Small intestine (tissue), 7 donors: ENCODE measurements at regions not wholly inside any gene's neighbourhood (a gene's known extent, or its start where the extent isn't known, plus 50 kb on each side); places are given as distances from the start of the nearest gene placed in this dataset.
"Not testable (repeated sequence)": the region's sequence is repeated elsewhere in the genome, so short reads cannot be mapped to it uniquely, and the experiment has no call there.

Source experiments
- DNase-seq, 2 donors: peaks; one replicate each; pipeline versions ENCODE4 v3.0.0 to v3.0.0-alpha.2; 2013
- FAIRE-seq: peaks from 2 replicates; lab custom pipeline; 2012; peaks lifted over from hg19 to GRCh38; lab: Jason Lieb, UNC
- H3K27ac ChIP-seq, 3 donors: one replicate each; pipeline ENCODE4 v1.5.1; 2013; ENCODE audit warnings: low read length in 2 of 3, mild to moderate bottlenecking in 2 of 3, control low read depth in 1 of 3, inconsistent platforms in 1 of 3, low read depth in 1 of 3, moderate library complexity in 1 of 3
- H3K27me3 ChIP-seq, 3 donors: one replicate each; pipeline ENCODE4 v1.6.1; 2013; ENCODE audit warnings: low read length in 3 of 3, inconsistent platforms in 1 of 3; ENCODE audit not compliant: control insufficient read depth in 3 of 3, insufficient read depth in 3 of 3
- H3K36me3 ChIP-seq, 3 donors: one replicate each; pipeline ENCODE4 v1.6.1; 2013; ENCODE audit warnings: low read length in 3 of 3, inconsistent platforms in 1 of 3, low read depth in 1 of 3, mild to moderate bottlenecking in 1 of 3, moderate library complexity in 1 of 3; ENCODE audit not compliant: control insufficient read depth in 3 of 3, insufficient read depth in 2 of 3
- H3K4me1 ChIP-seq, 3 donors: one replicate each; pipeline ENCODE4 v1.6.1; 2013; ENCODE audit warnings: low read length in 2 of 3, inconsistent platforms in 1 of 3, low read depth in 1 of 3, mild to moderate bottlenecking in 1 of 3, moderate library complexity in 1 of 3; ENCODE audit not compliant: control insufficient read depth in 3 of 3, insufficient read depth in 2 of 3
- H3K4me3 ChIP-seq, 3 donors: one replicate each; pipeline ENCODE4 v1.5.1; 2013; ENCODE audit warnings: low read length in 3 of 3, control low read depth in 1 of 3, inconsistent platforms in 1 of 3, low read depth in 1 of 3, mild to moderate bottlenecking in 1 of 3, moderate library complexity in 1 of 3
- H3K9me3 ChIP-seq, 2 donors: one replicate each; pipeline ENCODE4 v1.6.1; 2013; ENCODE audit warnings: low read depth in 1 of 2, low read length in 1 of 2; ENCODE audit not compliant: control insufficient read depth in 2 of 2, insufficient read depth in 1 of 2
- WGBS, 3 donors: extraction: QIAGEN DNeasy Blood & Tissue Kit; methylation state at CpG; one replicate each; pipeline ENCODE4 v1.1.7; 2013; 5-methylcytosine and 5-hydroxymethylcytosine counted together
- donor health status: healthy with polysubstance abuse.
- donor health status: control.
- donor health status: control.
- donor health status: Bipolar disorder and iron deficiency.
- donor health status: healthy.

DNA sequence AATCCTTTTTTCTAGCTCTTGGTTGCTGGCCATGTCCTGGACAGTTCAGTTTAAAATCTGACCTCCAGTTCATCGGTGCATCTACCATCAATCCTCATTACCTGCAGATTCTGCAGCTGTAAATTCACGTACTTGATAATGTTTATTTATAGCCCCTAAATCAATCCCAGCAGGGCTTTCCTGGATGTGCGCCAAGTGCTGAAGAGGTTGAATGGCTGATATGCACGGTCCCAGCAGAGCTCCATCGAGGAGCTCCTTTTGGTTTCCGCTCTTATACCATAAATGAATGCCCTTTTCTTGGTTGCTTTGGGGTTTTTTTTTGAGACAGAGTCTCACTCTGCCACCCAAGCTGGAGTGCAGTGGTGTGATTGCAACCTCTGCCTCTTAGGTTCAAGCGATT is 91.2 kb upstream of the CCZ1B start:
- WGBS, 3 donors, result 48 to 67% (median 64%) methylated on average over 7 of the region's 7 CpGs
- DNase-seq (no peak), FAIRE-seq (no peak)
- H3K27ac ChIP-seq, result no peak overlapping the region
- H3K4me3 ChIP-seq, result no peak overlapping the region
- H3K9me3 ChIP-seq, result peaks cover 0 to 4% of the 10 kb centered on the region in 2 donors
- H3K27me3 ChIP-seq, result no peaks in the 10 kb centered on the region
- no peaks in the 10 kb centered on the region for H3K4me1 ChIP-seq
- H3K36me3 ChIP-seq, result no peaks in the 10 kb centered on the region

DNA sequence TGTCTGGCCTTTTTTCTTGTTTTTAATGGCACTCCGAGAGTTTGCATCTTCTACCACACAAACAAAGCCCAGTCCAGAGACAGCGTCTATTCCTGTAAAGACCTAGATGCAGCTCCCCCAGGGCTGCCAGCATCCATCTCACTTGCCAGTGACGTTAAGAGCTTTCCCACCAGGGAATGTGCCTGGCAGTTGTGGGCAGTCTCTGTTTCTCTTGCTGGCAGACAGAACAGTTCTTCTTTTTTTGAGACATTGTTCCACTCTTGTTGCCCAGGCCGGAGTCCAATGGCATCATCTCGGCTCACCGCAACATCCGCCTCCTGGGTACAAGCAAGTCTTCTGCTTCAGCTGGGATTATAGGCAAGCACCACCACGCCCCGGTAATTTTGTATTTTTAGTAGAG is 93.1 kb upstream of the CCZ1B start:
- H3K4me3 ChIP-seq, H3K27ac ChIP-seq, DNase-seq, H3K4me1 ChIP-seq, H3K27me3 ChIP-seq, FAIRE-seq, H3K36me3 ChIP-seq, H3K9me3 ChIP-seq: not testable (repeated sequence)
- WGBS, 3 donors, result 85 to 95% (median 92%) methylated on average over 7 to 8 of the region's 9 CpGs

DNA sequence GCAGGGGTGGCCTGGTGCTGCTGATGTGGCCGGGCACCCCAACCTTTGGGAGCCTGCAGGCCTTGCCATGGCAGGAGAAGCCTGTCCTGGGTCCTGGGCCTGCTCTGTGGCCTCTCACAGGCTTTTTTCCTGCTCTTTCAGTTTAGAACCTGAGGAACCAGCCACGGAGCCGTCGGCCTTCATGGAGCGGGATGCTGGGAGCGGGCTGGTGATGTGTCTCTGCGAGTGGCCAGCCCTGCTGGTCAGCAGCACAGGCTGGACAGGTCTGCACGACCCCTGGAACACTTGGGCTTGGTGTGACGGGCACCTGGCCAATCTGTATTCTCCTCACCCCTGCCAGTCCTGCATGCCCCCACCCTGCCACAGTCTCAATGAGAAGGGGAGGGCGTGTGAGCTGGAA is 98.4 kb upstream of the CCZ1B start:
- H3K4me1 ChIP-seq, H3K36me3 ChIP-seq, H3K9me3 ChIP-seq, H3K27me3 ChIP-seq, H3K27ac ChIP-seq, DNase-seq, FAIRE-seq, H3K4me3 ChIP-seq: not testable (repeated sequence)
- WGBS, 3 donors, result 91 to 94% (median 94%) methylated on average over 9 to 10 of the region's 10 CpGs

DNA sequence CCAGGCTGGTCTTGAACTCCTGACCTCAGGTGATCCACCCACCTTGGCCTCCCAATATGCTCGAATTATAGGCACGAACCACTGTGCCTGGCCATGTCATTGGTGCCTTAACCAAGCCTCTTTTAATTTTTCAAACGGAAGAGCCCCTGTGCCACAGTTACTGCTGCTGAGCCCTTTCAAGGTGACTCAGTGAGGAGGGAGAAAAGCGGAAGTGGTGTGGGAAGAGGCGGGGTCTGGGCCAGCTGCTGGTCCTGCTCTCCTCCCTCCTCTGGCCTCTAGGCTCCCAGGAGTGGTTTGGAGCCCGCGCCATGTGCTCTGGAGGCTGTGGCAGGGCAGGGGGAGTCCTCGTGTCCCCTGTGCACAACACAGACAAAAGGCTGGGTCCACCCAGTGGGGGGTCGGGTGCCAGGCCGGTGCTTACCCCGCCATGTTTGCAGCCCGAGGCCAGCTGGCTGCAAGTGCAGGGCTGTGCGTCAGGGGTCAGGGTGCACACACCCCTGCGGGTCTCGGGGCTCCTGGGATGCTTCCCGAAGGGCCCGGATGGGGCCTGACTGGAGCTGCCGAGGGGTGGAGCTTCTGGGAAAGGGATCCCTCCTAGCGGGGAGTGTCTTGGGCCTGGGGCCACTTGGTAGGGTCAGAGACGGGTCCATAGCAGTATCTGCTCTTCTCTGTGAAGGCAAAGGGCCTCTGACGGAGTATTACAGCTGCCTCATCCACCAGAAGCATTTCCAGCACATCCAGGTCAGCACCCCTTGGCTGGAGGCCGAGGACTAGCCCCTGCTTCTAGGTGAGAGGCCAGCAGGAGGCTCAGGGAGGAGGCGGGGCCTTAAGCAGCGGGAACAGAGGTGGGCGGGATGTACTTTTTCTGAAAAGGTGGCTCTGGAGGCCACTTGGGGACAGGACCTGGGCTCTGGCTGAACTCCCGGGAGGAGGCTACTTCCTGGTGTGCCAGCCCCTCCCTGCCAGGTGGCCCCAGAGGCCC is 100.4 kb upstream of the CCZ1B start:
- H3K4me1 ChIP-seq, H3K4me3 ChIP-seq, H3K9me3 ChIP-seq, FAIRE-seq, H3K36me3 ChIP-seq, H3K27me3 ChIP-seq: not testable (repeated sequence)
- WGBS, 3 donors, result 54 to 78% (median 62%) methylated on average over 21 to 26 of the region's 26 CpGs
- peak overlapping the region in 2 of 3 donors; percentile 2 to 62 for H3K27ac ChIP-seq
- peak in 1 of 2 donors; percentile 22 for DNase-seq

DNA sequence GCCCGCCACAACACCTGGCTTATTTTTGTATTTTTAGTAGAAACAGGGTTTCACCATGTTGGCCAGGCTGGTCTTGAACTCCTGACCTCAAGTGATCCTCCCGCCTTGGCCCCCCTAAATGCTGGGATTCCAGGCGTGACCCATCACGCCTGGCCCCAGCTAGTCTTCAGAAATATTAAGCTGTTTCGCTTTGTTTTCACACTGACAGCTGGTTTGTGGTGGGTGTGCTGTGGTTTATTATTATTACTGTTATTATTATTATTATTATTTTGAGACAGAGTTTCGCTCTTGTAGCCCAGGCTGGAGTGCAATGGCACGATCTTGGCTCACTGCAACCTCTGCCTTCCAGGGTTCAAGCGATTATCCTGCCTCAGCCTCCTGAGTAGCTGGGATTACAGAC is 101.6 kb upstream of the CCZ1B start:
- 72 to 85% (median 85%) methylated on average over 8 of the region's 8 CpGs for whole genome bisulfite sequencing, 3 donors
- H3K36me3 ChIP-seq, H3K9me3 ChIP-seq, FAIRE-seq, H3K27ac ChIP-seq, H3K4me1 ChIP-seq, H3K4me3 ChIP-seq, DNase-seq, H3K27me3 ChIP-seq: not testable (repeated sequence)

DNA sequence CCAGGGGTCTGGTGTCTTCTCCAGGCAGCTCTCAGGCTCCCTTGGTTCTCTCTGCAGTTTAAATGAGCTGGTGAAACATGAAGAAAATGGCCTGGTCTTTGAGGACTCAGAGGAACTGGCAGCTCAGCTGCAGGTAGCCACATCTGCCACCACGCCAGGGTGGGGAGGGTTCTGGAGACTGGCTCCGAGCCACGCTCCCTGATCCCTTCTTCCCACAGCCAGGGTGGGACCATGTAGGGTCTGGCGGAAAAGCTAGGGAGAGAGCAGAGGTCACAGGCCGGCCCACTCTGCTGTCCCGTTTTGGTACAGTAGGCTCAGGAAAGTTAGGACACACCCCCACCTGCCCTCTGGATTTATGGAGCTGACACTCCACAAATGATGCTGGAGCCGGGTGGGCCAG is 103.5 kb upstream of the CCZ1B start:
- 79 to 89% (median 88%) methylated on average over 7 of the region's 7 CpGs for WGBS, 3 donors
- not testable (repeated sequence) for DNase-seq, H3K4me3 ChIP-seq, H3K9me3 ChIP-seq, H3K4me1 ChIP-seq, H3K27me3 ChIP-seq, H3K27ac ChIP-seq, H3K36me3 ChIP-seq, FAIRE-seq

DNA sequence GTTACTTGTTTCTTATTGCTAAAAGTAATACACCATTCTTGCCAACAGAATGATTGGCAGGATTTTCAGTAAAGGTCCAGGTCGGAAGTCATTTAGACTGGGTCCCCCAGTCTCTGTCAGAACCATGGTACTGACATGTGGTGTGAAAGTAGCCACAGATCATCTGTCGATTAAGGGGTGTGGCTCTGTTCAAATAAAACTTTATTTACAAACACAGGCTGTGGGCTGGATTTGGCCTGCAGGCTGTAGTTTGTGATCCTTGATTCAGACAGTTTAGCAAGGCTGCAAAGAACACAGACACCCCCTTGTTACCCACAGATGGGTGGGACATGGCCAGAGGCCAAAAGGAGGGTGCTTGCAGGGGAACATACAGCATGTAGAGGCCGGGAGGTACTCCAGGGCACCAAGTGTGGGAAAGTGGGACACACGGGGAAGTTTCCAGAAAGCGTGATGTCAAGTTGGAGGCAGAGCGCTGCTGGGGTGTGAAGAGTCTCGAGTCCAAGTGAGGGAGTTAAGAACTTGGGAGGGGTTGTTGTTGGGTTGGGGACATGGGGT is 104.1 kb upstream of the CCZ1B start:
- H3K36me3 ChIP-seq, H3K4me1 ChIP-seq, H3K4me3 ChIP-seq, DNase-seq, FAIRE-seq, H3K9me3 ChIP-seq, H3K27me3 ChIP-seq, H3K27ac ChIP-seq: not testable (repeated sequence)
- 58 to 71% (median 63%) methylated on average over 7 of the region's 7 CpGs for WGBS, 3 donors

DNA sequence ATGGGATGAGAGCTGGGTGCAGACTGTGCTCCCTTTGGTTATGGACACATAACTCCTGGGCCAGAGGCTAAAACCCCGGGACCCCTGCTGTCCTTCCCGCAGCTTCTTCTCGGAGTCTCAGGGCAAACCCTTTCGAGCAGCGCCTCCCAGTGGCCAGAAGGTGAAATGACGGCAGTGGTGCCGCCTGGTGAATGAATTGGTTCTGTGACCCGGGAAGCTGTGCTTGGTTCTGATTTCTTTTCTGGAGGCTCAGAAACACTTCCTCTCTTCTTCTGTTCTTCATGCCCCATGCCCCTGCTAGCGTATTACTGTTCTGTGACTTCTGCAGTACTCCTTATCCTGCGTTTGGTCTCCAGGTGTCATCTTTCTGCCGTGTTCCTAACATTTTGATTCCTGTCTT is 104.7 kb upstream of the CCZ1B start:
- H3K4me3 ChIP-seq, FAIRE-seq, H3K4me1 ChIP-seq, H3K9me3 ChIP-seq, H3K36me3 ChIP-seq, DNase-seq, H3K27me3 ChIP-seq, H3K27ac ChIP-seq: not testable (repeated sequence)
- 5 to 12% (median 7%) methylated on average over 6 to 8 of the region's 11 CpGs for WGBS, 3 donors
